Fibroblast of the conjunctiva (primary cell): ENCODE measurements at regions not wholly inside any gene's neighbourhood (a gene's known extent, or its start where the extent isn't known, plus 50 kb on each side); places are given as distances from the start of the nearest gene placed in this dataset.

Experiments
- DNase-seq: peaks from one replicate; pipeline ENCODE4 v3.0.0-alpha.2; 2010; ENCODE audit warnings: low read depth

- no peak for DNase-seq
Measured at GRCh38 chr2:2993172-2993692, 384.4 kb downstream of the EIPR1 start.

- no peak for DNase-seq
Measured at GRCh38 chr2:2992634-2993033, 385.0 kb downstream of the EIPR1 start.

DNA sequence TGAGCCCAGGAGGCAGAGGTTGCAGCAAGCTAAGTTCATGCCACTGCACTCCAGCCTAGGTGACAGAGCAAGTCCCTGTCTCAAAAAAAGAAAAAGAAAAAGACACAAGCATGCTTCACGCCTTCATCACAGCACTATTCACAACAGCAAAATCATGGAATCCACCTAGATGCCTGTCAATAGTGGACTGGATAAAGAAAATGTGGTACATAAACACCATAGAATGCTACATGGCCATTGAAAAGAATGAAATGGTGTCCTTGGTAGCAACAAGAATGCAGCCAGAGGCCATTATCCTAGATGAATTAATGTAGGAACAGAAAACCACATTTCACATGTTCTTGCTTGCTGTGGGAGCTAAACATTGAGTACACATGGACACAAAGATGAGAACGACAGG, 392.6 kb downstream of the EIPR1 start:
- DNase-seq = no peak

DNA sequence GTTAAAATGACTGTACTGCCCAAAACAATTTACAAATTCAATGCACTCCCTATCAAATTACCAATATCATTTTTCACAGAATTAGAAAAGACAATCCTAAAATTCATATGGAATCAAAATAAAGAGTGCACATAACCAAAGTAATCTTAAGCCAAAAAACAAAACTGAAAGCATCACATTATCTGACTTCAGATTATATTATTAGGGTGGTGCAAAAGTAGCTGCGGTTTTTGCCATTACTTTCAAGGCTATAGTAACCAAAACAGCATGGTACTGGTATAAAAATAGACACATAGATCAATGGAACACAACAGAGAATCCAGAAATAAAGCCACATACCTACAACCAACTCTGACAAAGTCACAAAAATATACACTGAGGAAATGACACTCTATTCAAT, 396.6 kb downstream of the EIPR1 start:
- DNase-seq = no peak

- DNase-seq = no peak
Measured at GRCh38 chr2:2974982-2975381, 402.6 kb downstream of the EIPR1 start.

GRCh38 chr2:2960441-2961133, 417.0 kb downstream of the EIPR1 start:
- no peak for DNase-seq

- DNase-seq = no peak
Measured at GRCh38 chr2:2950403-2950952, 427.1 kb downstream of the EIPR1 start.

GRCh38 chr2:2947406-2947805, 430.2 kb downstream of the EIPR1 start:
- no peak for DNase-seq

- no peak for DNase-seq
Measured at GRCh38 chr2:2942906-2943305, 434.7 kb downstream of the EIPR1 start.

DNA sequence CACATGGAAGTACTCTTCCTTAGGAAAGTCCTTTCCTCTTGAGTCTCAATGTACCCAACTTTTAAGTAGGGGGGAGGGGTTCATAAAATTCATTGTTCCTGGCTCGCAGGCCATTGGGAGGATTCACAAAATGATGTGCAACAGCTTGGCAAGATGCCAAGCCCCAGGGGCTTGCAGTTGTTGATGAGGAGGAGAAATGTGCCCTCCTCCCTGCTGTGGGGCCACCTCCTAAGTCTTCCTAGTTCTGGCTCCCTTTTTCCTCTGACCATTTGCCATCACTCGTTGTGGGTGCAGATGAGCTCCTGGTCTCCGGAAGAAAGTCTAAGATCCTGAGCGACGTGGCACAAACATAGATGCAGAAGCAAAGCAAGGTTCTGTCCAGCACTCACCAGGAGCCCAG, 435.4 kb downstream of the EIPR1 start:
- DNase-seq = no peak

DNA sequence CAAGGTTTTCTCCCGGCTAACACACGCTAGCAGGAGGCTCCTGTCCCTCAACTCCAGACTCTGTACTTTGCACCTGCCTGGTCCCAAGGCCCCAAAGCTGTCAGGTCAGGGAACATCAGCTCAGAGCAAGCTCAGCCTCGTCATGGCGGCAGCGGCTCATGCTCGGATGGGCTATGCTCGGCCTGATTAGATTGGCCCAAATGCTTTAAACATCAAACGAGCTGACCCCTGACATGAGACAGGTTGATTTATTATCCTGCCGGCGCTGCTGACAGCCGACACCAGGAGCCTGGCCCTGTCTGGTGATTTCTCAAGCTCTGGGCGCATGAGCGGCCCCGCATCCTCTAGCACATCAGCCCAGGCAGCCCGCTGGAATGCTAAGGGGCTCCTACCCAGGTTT, 436.4 kb downstream of the EIPR1 start:
- no peak for DNase-seq

- no peak for DNase-seq
Measured at GRCh38 chr2:2940702-2941101, 436.9 kb downstream of the EIPR1 start.

DNA sequence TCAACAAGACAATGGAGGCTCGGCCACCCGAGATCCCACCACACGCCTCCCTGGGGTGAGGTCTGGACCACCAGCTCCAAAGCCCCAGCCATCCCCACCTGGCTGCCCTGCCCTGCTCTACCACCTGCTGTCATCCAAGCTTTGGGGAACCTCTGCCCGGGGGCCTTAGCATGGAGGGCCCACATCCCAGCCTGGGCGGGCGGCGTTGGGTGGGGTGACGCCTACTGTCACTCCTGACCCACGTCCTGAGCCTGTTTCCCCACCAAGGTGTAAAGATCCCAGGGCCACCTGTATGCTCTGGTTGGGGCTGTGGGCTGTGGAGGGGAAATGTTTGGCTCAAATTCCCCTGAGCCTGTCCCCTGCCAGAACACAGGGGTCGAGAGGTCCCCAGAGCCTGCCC, 437.6 kb downstream of the EIPR1 start:
- DNase-seq = no peak

DNA sequence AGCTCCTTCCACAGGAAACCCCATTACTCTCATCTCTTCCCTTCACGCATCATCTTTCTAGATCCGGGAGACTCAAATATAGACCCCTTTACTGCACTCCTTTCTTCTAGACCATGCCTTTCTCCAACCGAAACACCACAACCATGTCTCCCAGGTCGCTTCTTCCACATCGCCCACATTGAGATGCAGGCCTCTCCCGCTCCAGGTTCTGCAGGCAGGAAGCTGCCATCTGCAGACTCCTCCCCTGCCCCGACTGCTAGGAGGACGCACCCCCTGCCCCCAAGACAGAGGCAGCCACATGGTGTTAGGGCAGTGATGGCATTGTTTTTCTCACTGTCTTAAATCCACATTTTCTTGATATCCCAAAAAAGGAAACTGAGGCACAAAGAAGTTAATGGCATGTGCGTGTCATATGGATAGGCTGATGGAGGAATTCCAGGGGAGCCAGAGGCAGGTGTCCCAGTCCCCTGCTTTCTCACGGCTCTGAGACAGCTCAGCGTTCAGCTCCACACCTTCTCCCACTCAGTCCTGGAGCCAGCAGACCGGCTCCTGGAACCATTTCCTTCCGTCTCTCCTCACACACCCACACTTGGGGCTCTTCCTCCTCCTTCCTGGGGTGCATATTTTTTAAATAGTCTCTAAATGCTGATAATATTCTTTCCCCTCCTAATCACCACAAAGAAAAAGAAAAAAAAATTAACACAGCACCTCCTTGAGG, 438.4 kb downstream of the EIPR1 start:
- DNase-seq = no peak

DNA sequence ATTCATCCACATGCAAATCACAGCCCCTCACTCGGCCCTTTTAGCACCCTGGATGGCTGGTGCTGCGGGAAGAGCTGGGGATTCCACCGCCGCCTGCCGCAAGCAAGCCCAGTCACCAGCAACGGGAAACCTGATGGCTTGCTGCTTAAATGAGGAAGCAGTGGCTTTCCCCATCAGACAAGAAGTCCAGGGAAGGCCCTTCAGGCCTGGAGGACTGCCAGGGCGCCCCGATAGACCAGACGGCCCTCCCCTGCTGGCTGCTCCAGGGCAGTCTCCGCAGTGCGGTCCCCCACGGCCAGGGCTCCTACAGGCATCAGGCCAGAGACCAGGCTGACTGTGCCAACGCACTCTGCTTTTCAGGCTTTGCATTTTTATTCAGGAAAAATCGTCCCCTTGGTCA, 439.1 kb downstream of the EIPR1 start:
- DNase-seq = no peak

- no peak for DNase-seq
Measured at GRCh38 chr2:2935445-2936149, 442.0 kb downstream of the EIPR1 start.

DNA sequence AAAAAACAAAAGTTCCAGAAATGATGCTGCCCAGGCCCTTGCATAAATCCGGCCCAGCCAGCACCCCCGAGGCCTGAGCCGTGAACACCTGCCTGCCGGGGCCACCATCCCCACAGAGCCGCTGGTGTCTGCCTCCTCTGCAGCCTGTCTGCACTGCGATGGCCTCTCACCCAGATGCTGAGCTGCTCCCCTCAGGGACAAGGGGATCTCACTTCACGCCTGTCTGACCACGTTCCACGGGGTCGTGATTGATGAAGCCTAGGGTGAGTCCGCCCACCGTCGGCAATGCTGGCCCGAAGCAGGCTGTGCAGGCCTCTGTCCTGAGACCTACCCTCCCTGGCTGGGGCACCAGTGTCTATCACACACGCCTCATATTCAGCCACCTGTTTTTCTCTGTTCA, 444.2 kb downstream of the EIPR1 start:
- DNase-seq = no peak

DNA sequence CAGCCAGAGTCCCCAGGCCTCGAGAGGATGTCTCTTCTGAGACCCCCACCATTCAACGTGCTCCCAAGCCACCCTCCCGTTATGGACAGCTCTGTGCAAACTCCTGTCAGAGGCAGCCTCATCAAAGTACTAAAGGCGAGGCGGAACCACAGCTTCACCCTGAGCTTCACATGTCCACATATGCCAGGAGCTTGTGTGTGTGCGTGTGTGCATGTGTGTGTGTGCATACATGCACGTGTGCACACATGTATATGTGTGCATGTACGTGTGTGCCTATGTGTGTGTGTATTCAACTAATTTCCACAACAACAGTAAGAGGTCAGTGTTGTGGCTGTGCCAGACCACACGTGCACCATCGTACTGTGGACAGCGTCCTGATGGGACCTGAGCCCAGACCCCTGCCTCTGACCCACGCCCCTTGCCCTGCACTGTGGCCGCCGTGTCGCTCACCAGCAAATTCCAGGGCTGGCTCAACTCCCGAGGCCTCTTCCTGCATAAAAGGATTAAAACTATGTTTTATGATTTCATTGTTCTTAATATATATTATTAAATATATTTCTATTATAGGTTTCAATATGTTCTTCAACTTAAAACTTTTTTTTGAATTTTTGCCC, 444.8 kb downstream of the EIPR1 start:
- DNase-seq = no peak

- no peak for DNase-seq
Measured at GRCh38 chr2:2932189-2932588, 445.4 kb downstream of the EIPR1 start.

DNA sequence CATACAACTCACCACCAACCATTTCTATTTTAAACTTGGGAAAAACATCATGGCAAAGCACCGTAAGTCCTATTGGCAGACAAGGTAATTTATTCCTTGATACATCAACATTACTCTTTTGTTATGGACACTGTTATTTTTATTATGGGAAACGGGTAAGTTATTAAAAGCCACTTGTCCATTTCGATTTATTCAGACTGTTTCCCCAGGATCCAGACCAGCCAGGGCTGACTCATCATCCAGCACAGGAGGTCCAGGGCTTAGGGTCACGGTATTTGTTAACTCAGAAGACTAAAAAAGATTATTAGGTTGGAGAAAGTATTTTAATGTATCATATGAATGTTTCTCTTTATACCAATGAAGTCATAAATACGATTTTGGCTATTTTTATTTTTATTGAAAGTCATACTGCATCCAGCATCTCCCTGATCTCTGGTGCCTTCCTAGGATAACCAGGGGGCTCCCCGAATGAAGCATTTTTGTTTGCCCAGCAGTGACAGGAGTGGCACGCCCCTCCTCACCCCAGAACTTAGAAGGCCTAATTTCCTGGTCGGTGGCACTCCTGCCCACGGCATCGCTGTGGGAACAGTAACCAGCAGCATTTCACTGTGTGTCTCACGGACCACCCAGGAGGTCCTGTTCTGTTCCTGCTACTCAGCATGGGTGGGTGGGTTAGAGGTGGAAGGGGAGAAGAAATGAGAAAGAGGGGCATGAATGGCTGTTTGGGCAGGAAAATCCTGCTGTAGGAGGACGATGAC, 446.1 kb downstream of the EIPR1 start:
- DNase-seq = no peak

GRCh38 chr2:2930841-2931240, 446.8 kb downstream of the EIPR1 start:
- DNase-seq = no peak

DNA sequence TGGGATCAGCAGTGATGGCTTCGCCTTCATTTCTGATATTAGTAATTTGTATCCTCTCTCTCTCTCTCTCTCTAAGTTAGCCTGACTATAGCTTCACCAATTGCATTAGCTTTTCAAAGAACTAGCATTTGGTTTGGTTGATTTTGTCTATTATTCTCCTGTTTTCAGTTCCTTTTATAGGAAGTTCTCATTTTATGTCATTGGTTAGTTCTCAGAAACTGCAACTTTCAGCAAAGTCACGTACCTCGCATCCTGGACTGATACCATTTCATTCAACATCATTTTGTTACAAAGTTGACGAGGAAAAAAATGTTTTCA, 450.8 kb downstream of the EIPR1 start:
- DNase-seq = no peak
